Kidney (tissue), 13 donors: ENCODE measurements at regions not wholly inside any gene's neighbourhood (a gene's known extent, or its start where the extent isn't known, plus 50 kb on each side); places are given as distances from the start of the nearest gene placed in this dataset.

ENCODE experiments used
- DNase-seq, 5 donors: peaks; one replicate each; pipeline ENCODE4 v3.0.0-alpha.2; 2013 to 2020
- FAIRE-seq: peaks from 2 replicates; lab custom pipeline; 2012; peaks lifted over from hg19 to GRCh38; lab: Jason Lieb, UNC
- H3K27ac ChIP-seq, 2 donors: one replicate each; pipeline ENCODE4 v1.7.0; 2013; ENCODE audit warnings: low read depth in 2 of 2, low read length in 2 of 2, inconsistent platforms in 1 of 2
- H3K27me3 ChIP-seq: one replicate; pipeline ENCODE4 v1.7.1; 2013; ENCODE audit warnings: low read length, inconsistent platforms; ENCODE audit not compliant: control insufficient read depth, insufficient read depth
- H3K36me3 ChIP-seq, 3 donors: one replicate each; pipeline versions ENCODE4 v1.7.0 to v1.7.1; 2013; ENCODE audit warnings: low read length in 3 of 3, control low read depth in 1 of 3, inconsistent platforms in 1 of 3; ENCODE audit not compliant: insufficient read depth in 3 of 3, control insufficient read depth in 2 of 3
- H3K4me1 ChIP-seq, 3 donors: one replicate each; pipeline versions ENCODE4 v1.7.0 to v1.7.1; 2013; ENCODE audit warnings: low read length in 3 of 3, inconsistent platforms in 1 of 3, low read depth in 1 of 3; ENCODE audit not compliant: control insufficient read depth in 2 of 3, insufficient read depth in 2 of 3
- H3K4me3 ChIP-seq, 3 donors: one replicate each; pipeline versions ENCODE4 v1.7.0 to v1.8.1; 2013; ENCODE audit warnings: low read length in 3 of 3, control low read depth in 1 of 3, inconsistent platforms in 1 of 3
- H3K9ac ChIP-seq, 3 donors: one replicate each; pipeline versions ENCODE4 v1.7.0 to v1.7.1; 2013; ENCODE audit warnings: low read length in 3 of 3, control low read depth in 1 of 3, inconsistent platforms in 1 of 3
- H3K9me3 ChIP-seq, 3 donors: one replicate each; pipeline versions ENCODE4 v1.7.0 to v1.7.1; 2013; ENCODE audit warnings: low read length in 3 of 3, control low read depth in 1 of 3, inconsistent platforms in 1 of 3; ENCODE audit not compliant: control insufficient read depth in 2 of 3, insufficient read depth in 1 of 3
- intact Hi-C: fragments of 100-400 bp; cut with DNase I; formaldehyde crosslinking; loops from one replicate; pipeline ENCODE4 v1.11.1; 2022
- TF ChIP-seq, protein P1 (sequence below): IDR thresholded peaks from 3 replicates; pipeline ENCODE4 v1.5.1; 2012; ENCODE audit warnings: mild to moderate bottlenecking, moderate library complexity, borderline replicate concordance; ENCODE audit not compliant: insufficient read depth; ENCODE audit errors: extremely low read depth
- donor health status: control.
- donor health status: control.
- donor health status: control.
- donor health status: control.
- donor health status: control.
- donor health status: DM: yes; HTN: yes; CAD: no.
- donor health status: Normal renal cell carcinoma (clear cell type).

DNA sequence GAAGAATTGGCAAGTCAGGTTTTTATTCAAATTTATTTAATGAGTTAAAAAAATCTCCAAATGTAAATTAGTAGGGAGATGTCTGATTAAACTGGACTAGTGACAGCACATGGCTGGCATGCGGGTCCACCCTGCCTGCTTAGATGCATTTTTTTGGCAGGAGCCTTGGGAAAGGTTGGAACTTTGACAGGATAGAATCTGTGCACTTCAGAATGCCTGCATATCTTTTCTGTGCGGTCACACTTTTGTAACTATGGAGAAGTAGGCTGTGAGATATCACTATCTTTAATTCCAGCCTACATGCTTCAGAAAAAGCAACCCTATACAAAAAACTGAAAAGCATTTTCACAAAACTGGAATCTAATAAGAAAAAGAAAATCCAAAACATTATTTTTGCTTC is 317.8 kb downstream of the MBD2 start:
- H3K27ac ChIP-seq: no peak overlapping the region
- DNase-seq: no peak
- H3K36me3 ChIP-seq: no peaks in the 10 kb centered on the region
- no peak overlapping the region for H3K4me3 ChIP-seq
- no peaks in the 10 kb centered on the region for H3K9me3 ChIP-seq
- intact Hi-C loops: no loop called here
- H3K9ac ChIP-seq: no peak overlapping the region
- FAIRE-seq: no peak
- TF ChIP-seq, protein P1, sequence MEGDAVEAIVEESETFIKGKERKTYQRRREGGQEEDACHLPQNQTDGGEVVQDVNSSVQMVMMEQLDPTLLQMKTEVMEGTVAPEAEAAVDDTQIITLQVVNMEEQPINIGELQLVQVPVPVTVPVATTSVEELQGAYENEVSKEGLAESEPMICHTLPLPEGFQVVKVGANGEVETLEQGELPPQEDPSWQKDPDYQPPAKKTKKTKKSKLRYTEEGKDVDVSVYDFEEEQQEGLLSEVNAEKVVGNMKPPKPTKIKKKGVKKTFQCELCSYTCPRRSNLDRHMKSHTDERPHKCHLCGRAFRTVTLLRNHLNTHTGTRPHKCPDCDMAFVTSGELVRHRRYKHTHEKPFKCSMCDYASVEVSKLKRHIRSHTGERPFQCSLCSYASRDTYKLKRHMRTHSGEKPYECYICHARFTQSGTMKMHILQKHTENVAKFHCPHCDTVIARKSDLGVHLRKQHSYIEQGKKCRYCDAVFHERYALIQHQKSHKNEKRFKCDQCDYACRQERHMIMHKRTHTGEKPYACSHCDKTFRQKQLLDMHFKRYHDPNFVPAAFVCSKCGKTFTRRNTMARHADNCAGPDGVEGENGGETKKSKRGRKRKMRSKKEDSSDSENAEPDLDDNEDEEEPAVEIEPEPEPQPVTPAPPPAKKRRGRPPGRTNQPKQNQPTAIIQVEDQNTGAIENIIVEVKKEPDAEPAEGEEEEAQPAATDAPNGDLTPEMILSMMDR: no peak
- H3K4me1 ChIP-seq: no peaks in the 10 kb centered on the region
- no peaks in the 10 kb centered on the region for H3K27me3 ChIP-seq

DNA sequence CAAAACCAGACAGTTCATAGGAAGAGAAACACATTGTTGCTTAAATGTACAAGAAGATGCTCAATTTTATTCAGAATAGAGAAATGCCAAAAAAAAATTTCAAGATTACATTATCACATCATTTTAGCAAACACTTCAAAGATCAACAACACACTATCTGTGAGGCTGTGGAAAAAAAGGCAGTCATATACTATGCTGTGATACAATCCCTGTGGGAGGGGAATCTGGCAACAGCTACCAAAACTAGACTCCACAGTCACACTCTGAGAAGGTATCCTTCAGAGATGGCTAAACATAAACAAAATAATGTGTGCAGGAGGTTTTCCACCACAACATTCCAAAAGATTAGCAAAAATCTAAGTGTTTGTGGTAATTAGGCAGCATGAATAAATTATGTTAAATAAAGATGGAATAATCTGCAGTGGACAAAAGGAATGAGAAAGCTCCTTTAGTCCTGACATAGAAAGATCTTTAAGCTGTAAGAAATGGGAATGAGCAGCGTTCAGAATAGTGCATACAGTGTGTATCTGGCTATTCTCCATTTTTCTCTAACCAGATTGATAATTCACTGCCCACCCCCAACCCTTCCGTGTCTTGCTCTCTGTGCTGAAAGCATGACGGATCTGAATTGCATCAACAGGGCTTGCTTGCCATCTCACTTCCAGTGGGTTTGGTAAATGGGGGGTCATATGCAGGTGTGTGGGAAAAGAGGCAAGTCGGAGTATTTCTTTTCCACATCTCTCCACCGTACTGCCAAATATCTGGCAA is 329.6 kb downstream of the MBD2 start:
- no peak for FAIRE-seq
- H3K4me3 ChIP-seq: no peak overlapping the region
- intact Hi-C loops: no loop called here

DNA sequence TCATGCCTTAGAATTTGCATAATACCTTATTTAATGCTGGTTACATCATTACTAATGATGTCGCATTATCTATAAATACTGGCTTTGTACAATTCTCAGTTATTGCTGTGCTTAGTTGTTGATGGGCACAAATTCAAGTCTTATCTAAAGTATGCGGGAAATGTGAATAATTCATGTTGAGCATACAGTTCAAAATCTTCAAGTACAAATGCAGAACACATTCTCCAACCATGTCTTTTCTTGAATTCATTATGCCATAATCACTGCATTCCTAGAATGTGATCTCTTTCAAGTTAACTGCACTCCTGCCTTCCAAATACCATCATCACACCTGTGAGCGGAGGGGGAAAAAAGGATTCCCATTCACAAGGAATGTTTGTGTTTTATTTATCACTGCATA is 337.0 kb downstream of the MBD2 start:
- Histone ChIP-seq H3K9me3 (no peaks in the 10 kb centered on the region), H3K4me1 (no peaks in the 10 kb centered on the region), H3K36me3 (no peaks in the 10 kb centered on the region), H3K27ac (no peak overlapping the region), H3K4me3 (no peak overlapping the region), H3K9ac (no peak overlapping the region), H3K27me3 (no peaks in the 10 kb centered on the region)
- TF ChIP-seq, protein P1: no peak
- DNase-seq (no peak), FAIRE-seq (no peak)
- intact Hi-C loops: no loop called here

More for the DNA sequence above, 329.6 kb downstream of the MBD2 start:
- Histone ChIP-seq H3K27ac (no peak overlapping the region), H3K9me3 (no peaks in the 10 kb centered on the region), H3K4me1 (no peaks in the 10 kb centered on the region), H3K27me3 (no peaks in the 10 kb centered on the region), H3K9ac (no peak overlapping the region), H3K36me3 (no peaks in the 10 kb centered on the region)
- DNase-seq: no peak
- TF ChIP-seq, protein P1: no peak
